WERI-Rb-1 (cell line): ENCODE measurements at regions not wholly inside any gene's neighbourhood (a gene's known extent, or its start where the extent isn't known, plus 50 kb on each side); places are given as distances from the start of the nearest gene placed in this dataset.

ENCODE experiments used
- DNase-seq: peaks from one replicate; pipeline ENCODE4 v3.0.0-alpha.2; 2020
- H3K27ac ChIP-seq: fragments of 250-450 bp; sonication (Bioruptor Pico); 2 replicates; pipeline ENCODE4 v1.5.1; 2020; ENCODE audit warnings: mild to moderate bottlenecking, moderate library complexity
- H3K27me3 ChIP-seq: fragments of 250-450 bp; sonication (Bioruptor Pico); 2 replicates; pipeline ENCODE4 v1.5.1; 2021; ENCODE audit warnings: mild to moderate bottlenecking, low read depth, moderate library complexity; ENCODE audit not compliant: insufficient read depth, severe bottlenecking
- H3K36me3 ChIP-seq: fragments of 250-450 bp; sonication (Bioruptor Pico); 2 replicates; pipeline ENCODE4 v1.5.1; 2020; ENCODE audit warnings: mild to moderate bottlenecking, moderate library complexity
- H3K4me3 ChIP-seq: 2 replicates; pipeline ENCODE4 v1.5.1; 2011; ENCODE audit warnings: low read depth, mild to moderate bottlenecking, control low read depth, low read length
- H3K9me3 ChIP-seq: fragments of 250-450 bp; sonication (Bioruptor Pico); 2 replicates; pipeline ENCODE4 v1.5.1; 2021; ENCODE audit warnings: mild to moderate bottlenecking, moderate library complexity; ENCODE audit not compliant: severe bottlenecking
- CTCF ChIP-seq: IDR thresholded peaks from 2 replicates; pipeline ENCODE4 v1.5.1; 2011; ENCODE audit warnings: low read depth, mild to moderate bottlenecking, control low read depth, inconsistent platforms, low read length

- no peaks in the 10 kb centered on the region for H3K36me3 ChIP-seq
- no peaks in the 10 kb centered on the region for H3K27me3 ChIP-seq
- no peak for TF ChIP-seq CTCF
- no peak overlapping the region for H3K4me3 ChIP-seq
- DNase-seq, result no peak
- H3K9me3 ChIP-seq, result no peaks in the 10 kb centered on the region
- H3K27ac ChIP-seq, result no peak overlapping the region
Observed at GRCh38 chr6:92559003-92559402, 860.4 kb downstream of the EPHA7 start.

GRCh38 chr6:92550501-92550900 is 868.9 kb downstream of the EPHA7 start:
- no peak overlapping the region for H3K4me3 ChIP-seq
- H3K27me3 ChIP-seq, result no peaks in the 10 kb centered on the region
- no peaks in the 10 kb centered on the region for H3K36me3 ChIP-seq
- no peak for TF ChIP-seq CTCF
- no peaks in the 10 kb centered on the region for H3K9me3 ChIP-seq
- no peak for DNase-seq
- no peak overlapping the region for H3K27ac ChIP-seq

GRCh38 chr6:92545861-92546260 is 873.5 kb downstream of the EPHA7 start:
- Histone ChIP-seq H3K36me3 (no peaks in the 10 kb centered on the region), H3K27ac (no peak overlapping the region), H3K4me3 (no peak overlapping the region), H3K9me3 (no peaks in the 10 kb centered on the region), H3K27me3 (no peaks in the 10 kb centered on the region)
- DNase-seq, result no peak
- no peak for TF ChIP-seq CTCF

- no peaks in the 10 kb centered on the region for H3K36me3 ChIP-seq
Observed at GRCh38 chr6:92541448-92542060, 877.8 kb downstream of the EPHA7 start.

GRCh38 chr6:92538926-92539325 is 880.4 kb downstream of the EPHA7 start:
- Histone ChIP-seq H3K4me3 (no peak overlapping the region), H3K9me3 (no peaks in the 10 kb centered on the region), H3K27ac (no peak overlapping the region), H3K36me3 (no peaks in the 10 kb centered on the region), H3K27me3 (no peaks in the 10 kb centered on the region)
- DNase-seq, result no peak
- no peak for TF ChIP-seq CTCF

More at GRCh38 chr6:92541448-92542060, 877.8 kb downstream of the EPHA7 start:
- no peak overlapping the region for H3K27ac ChIP-seq
- H3K27me3 ChIP-seq, result no peaks in the 10 kb centered on the region
- H3K4me3 ChIP-seq, result no peak overlapping the region
- no peak for TF ChIP-seq CTCF
- no peak for DNase-seq
- no peaks in the 10 kb centered on the region for H3K9me3 ChIP-seq

GRCh38 chr6:92538275-92538674 is 881.1 kb downstream of the EPHA7 start:
- no peak for TF ChIP-seq CTCF
- H3K9me3 ChIP-seq, result no peaks in the 10 kb centered on the region
- no peak overlapping the region for H3K4me3 ChIP-seq
- H3K27ac ChIP-seq, result no peak overlapping the region
- DNase-seq, result no peak
- no peaks in the 10 kb centered on the region for H3K36me3 ChIP-seq
- H3K27me3 ChIP-seq, result no peaks in the 10 kb centered on the region
